ENCODE measurements at regions not wholly inside any gene's neighbourhood (a gene's known extent, or its start where the extent isn't known, plus 50 kb on each side); places are given as distances from the start of the nearest gene placed in this dataset.

DNA sequence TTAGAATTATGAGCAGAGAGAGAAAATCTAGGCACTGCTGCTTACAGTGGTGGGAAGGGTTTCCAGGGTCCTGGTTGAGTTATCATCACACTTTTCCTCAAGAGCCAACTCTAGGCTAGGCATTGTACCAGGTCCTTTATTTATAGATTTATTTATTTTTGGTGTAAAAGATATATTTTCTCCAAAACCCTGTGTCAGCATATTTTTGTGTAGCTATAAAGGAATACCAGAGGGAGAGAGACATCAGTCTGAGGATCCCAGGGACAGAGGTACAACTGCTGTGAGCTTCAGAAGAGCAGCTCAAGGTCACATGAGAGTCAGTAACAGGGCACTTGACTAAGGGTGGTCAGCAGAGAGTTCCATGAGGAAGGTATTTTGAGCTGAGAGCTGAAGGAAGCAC lies 159.7 kb downstream of the SLC35B3 start:
- TF ChIP-seq, protein P1, sequence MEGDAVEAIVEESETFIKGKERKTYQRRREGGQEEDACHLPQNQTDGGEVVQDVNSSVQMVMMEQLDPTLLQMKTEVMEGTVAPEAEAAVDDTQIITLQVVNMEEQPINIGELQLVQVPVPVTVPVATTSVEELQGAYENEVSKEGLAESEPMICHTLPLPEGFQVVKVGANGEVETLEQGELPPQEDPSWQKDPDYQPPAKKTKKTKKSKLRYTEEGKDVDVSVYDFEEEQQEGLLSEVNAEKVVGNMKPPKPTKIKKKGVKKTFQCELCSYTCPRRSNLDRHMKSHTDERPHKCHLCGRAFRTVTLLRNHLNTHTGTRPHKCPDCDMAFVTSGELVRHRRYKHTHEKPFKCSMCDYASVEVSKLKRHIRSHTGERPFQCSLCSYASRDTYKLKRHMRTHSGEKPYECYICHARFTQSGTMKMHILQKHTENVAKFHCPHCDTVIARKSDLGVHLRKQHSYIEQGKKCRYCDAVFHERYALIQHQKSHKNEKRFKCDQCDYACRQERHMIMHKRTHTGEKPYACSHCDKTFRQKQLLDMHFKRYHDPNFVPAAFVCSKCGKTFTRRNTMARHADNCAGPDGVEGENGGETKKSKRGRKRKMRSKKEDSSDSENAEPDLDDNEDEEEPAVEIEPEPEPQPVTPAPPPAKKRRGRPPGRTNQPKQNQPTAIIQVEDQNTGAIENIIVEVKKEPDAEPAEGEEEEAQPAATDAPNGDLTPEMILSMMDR (IDR thresholded peaks at IDR 0.05), result no peak
- TF ChIP-seq POLR2AphosphoS5 (IDR thresholded peaks at IDR 0.05), result no peak
